Activated naive CD8-positive, alpha-beta T cell treated with anti-CD3 and anti-CD28 coated beads, Interleukin-2, amount 50 U/mL, for 16 hours (primary cell): ENCODE measurements at regions not wholly inside any gene's neighbourhood (a gene's known extent, or its start where the extent isn't known, plus 50 kb on each side); places are given as distances from the start of the nearest gene placed in this dataset.
"Not testable (repeated sequence)": the region's sequence is repeated elsewhere in the genome, so short reads cannot be mapped to it uniquely, and the experiment has no call there.

ENCODE experiments used
- DNase-seq: peaks from one replicate; pipeline ENCODE4 v3.0.0-alpha.2; 2020; ENCODE audit warnings: low read depth, low spot score

GRCh38 chr17:20938988-20939615, 103.7 kb downstream of the USP22 start:
- no peak for DNase-seq

GRCh38 chr17:20941872-20942271, 100.9 kb downstream of the USP22 start:
- DNase-seq: no peak

- no peak for DNase-seq
Measured at GRCh38 chr17:20944014-20944865, 98.6 kb downstream of the USP22 start.

GRCh38 chr17:20947708-20948107, 95.1 kb downstream of the USP22 start:
- DNase-seq: not testable (repeated sequence)

GRCh38 chr17:20948984-20949777, 93.6 kb downstream of the USP22 start:
- no peak for DNase-seq
